BJ (cell line): ENCODE measurements at regions not wholly inside any gene's neighbourhood (a gene's known extent, or its start where the extent isn't known, plus 50 kb on each side); places are given as distances from the start of the nearest gene placed in this dataset.

ENCODE experiments used
- CTCF ChIA-PET: fragments of 350-600 bp; formaldehyde crosslinking; extraction: SDS; loops from one replicate; lab custom pipeline; 2021; ENCODE audit warnings: antibody characterized with exemption, inconsistent platforms; lab: Yijun Ruan, JAX
- POLR2A ChIA-PET: fragments of 300-600 bp; sonication (Branson Sonifier 250); formaldehyde crosslinking; extraction: SDS; loops from one replicate; lab custom pipeline; 2021; ENCODE audit warnings: antibody characterized with exemption; lab: Charles Lee
- DNase-seq: peaks from one replicate; pipeline ENCODE4 v3.0.0-alpha.2; 2011; ENCODE audit warnings: low read depth
- H3K27me3 ChIP-seq: 2 replicates; pipeline ENCODE4 v1.6.0; 2011; ENCODE audit warnings: low read length; ENCODE audit not compliant: control insufficient read depth, insufficient read depth
- H3K36me3 ChIP-seq: 2 replicates; pipeline ENCODE4 v1.5.1; 2011; ENCODE audit warnings: low read length; ENCODE audit not compliant: control insufficient read depth, insufficient read depth
- H3K4me3 ChIP-seq: 2 replicates; pipeline ENCODE4 v1.5.1; 2011; ENCODE audit warnings: low read depth, mild to moderate bottlenecking, control low read depth, low read length
- TF ChIP-seq, protein P1 (sequence below): IDR thresholded peaks from 2 replicates; pipeline ENCODE4 v1.5.1; 2011; ENCODE audit warnings: low read depth, mild to moderate bottlenecking, control low read depth, inconsistent platforms, low read length, moderate library complexity; ENCODE audit not compliant: insufficient read depth

DNA sequence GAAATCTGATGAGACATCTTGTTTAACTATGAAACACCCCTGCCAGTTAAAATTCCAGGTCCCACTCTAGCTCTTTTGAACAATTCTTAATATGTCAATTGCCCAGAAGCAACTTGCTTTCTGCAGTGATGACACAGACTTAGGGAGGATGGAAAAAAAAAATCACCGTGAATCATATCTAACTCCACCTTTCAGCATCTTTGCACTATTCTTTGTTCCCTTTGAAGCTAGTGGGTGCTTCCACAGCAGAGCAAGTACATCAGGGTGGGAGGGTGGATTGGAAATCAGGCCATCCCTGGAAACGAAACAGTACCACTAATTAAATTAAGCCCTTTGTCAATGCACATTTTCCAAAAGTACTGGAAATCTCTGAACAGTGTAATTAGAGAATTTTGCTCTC, 324.3 kb upstream of the MEIS1 start:
- CTCF ChIA-PET = no interaction called here
- DNase-seq = no peak
- POLR2A ChIA-PET = no interaction called here
- TF ChIP-seq, protein P1, sequence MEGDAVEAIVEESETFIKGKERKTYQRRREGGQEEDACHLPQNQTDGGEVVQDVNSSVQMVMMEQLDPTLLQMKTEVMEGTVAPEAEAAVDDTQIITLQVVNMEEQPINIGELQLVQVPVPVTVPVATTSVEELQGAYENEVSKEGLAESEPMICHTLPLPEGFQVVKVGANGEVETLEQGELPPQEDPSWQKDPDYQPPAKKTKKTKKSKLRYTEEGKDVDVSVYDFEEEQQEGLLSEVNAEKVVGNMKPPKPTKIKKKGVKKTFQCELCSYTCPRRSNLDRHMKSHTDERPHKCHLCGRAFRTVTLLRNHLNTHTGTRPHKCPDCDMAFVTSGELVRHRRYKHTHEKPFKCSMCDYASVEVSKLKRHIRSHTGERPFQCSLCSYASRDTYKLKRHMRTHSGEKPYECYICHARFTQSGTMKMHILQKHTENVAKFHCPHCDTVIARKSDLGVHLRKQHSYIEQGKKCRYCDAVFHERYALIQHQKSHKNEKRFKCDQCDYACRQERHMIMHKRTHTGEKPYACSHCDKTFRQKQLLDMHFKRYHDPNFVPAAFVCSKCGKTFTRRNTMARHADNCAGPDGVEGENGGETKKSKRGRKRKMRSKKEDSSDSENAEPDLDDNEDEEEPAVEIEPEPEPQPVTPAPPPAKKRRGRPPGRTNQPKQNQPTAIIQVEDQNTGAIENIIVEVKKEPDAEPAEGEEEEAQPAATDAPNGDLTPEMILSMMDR = no peak
- Histone ChIP-seq H3K27me3 (no peaks in the 10 kb centered on the region), H3K36me3 (no peaks in the 10 kb centered on the region), H3K4me3 (no peak overlapping the region)

DNA sequence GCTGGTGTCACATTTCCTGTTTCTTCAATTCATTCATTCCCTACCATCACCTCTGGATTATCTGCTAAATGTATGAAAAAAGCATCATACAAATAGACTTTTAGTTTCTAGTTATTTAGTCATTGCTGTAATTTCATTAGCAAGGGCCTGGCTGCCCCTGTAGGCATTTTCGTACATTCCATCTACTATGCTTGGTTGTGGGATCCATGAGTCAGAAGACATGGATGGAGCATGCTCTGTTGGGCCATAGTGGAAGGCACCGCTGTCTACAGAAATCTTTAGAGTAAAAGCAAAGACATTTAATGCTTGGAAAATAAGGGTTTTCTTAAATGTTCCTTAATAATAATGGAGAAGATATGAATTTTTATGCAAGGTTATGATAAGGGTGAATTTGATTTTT, 324.8 kb upstream of the MEIS1 start:
- Histone ChIP-seq H3K4me3 (no peak overlapping the region), H3K36me3 (no peaks in the 10 kb centered on the region), H3K27me3 (no peaks in the 10 kb centered on the region)
- POLR2A ChIA-PET = no interaction called here
- TF ChIP-seq, protein P1 = no peak
- CTCF ChIA-PET = no interaction called here
- no peak for DNase-seq

DNA sequence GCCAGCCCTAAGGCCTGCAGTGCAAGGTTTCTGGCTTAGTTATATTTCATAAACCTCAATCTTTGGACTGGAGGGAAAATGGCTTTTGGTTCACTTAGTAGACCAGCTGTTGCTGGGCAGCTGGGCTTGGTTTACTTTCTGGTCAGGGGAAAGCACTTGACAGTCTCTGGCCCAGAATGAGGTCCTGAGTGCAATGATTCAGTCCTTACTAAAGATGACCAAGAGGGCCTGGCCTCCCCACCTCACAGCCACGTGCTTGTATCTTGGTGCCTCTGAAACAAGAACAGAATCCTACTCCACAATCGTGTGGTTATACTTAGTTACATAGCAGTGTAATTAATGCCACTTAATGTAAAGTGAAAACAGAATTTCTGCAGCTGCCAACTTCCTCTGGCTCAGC, 325.5 kb upstream of the MEIS1 start:
- no peaks in the 10 kb centered on the region for H3K36me3 ChIP-seq
- no peaks in the 10 kb centered on the region for H3K27me3 ChIP-seq
- TF ChIP-seq, protein P1 = no peak
- CTCF ChIA-PET = no interaction called here
- POLR2A ChIA-PET = interaction anchor here (0.6 kb wide), 1 partner anchor 171 kb away, joined by 5 read pairs; no protein-coding TSS in a partner anchor
- no peak for DNase-seq
- H3K4me3 ChIP-seq = no peak overlapping the region

DNA sequence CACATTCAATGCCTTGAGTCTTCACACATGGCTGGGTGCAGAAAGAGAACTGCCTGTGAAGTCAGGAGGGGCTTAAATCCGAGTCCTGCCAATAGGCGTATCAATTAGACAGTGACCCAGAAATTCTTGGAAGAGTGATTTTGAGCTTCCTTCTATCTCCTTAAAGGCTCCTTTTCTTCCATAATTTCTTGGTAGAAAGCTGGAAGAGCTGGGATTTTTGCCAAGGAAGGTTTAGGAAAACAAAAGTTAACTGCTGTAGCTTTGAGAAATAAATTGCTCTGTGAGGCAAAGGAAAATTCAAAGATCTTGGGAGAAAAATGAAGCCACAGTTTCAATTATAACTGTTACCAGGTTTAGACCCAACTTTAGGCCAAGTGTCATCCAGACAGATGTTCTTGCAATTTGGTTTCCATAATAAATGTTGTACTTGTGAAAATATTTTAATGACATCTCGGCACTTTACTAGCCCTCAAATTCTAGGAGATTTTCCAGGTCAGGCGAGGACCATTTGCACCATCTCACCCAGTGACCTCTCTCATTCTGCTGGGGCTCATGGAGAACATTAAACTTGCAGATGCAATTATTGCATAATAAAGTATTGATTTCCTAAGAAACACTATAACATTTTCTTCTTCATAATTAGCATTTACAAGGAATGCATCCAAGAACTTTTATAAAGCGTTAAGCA, 329.7 kb upstream of the MEIS1 start:
- ChIA-PET CTCF (no interaction called here), POLR2A (no interaction called here)
- DNase-seq = no peak
- no peaks in the 10 kb centered on the region for H3K27me3 ChIP-seq
- H3K4me3 ChIP-seq = no peak overlapping the region
- TF ChIP-seq, protein P1 = no peak
- H3K36me3 ChIP-seq = no peaks in the 10 kb centered on the region

DNA sequence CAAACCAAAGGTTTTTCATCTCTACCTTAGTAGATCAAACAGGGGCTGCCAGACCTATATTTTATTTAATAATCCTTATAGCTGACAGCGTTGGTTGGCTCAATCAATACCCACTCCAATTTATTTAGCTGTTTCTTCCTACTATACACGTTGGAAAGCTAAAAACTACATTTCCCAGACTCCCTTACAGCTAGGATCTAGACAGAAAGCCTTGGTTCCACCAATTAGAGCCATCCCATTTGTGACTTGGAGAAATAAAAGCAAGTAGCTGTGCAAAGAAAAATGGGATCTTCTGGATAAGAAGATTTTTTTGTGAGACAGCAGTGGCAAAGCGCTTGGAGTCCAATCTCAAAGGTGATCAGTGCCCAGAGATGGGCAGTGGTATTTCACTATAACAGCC, 331.3 kb upstream of the MEIS1 start:
- DNase-seq = no peak
- Histone ChIP-seq H3K36me3 (no peaks in the 10 kb centered on the region), H3K27me3 (no peaks in the 10 kb centered on the region), H3K4me3 (no peak overlapping the region)
- CTCF ChIA-PET = interaction anchor here (0.7 kb wide), 1 partner anchor 28 kb away, joined by 4 read pairs; no protein-coding TSS in a partner anchor
- POLR2A ChIA-PET = no interaction called here
- TF ChIP-seq, protein P1 = no peak
